GM03348 (cell line): ENCODE measurements at regions not wholly inside any gene's neighbourhood (a gene's known extent, or its start where the extent isn't known, plus 50 kb on each side); places are given as distances from the start of the nearest gene placed in this dataset.

Experiments
- DNase-seq: peaks from one replicate; pipeline ENCODE4 v3.0.0; 2012; ENCODE audit warnings: low spot score

DNA sequence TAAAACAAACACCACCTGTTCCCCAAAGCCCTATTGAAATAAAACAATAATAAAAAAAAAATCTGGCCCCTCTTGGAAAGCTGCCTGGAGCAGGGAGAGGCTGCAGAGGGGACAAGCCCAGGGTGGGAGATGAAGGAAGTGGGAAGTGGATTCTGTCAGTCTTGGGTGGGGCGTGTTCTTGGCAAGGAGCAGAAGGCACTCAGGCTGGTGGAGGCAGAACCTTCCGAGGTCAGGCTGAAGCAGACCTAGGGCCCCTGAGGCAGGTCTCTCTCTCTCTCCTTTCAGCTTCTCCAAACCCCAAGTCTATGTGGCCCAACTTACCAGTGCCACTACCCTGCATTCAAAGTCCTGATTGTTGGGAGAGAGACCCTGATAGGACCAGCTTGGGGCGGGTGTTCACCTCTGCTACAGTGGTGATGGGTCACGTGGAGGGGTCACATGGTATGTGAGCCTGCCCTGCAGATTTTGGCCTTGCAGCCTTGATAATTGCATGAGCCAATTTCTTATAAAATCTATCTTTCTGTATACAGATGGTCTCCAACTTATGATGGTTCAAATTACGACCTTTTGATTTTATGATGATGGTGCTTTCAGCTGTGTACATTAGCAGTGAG is 145.4 kb upstream of the C1orf174 start:
- DNase-seq, result no peak

DNA sequence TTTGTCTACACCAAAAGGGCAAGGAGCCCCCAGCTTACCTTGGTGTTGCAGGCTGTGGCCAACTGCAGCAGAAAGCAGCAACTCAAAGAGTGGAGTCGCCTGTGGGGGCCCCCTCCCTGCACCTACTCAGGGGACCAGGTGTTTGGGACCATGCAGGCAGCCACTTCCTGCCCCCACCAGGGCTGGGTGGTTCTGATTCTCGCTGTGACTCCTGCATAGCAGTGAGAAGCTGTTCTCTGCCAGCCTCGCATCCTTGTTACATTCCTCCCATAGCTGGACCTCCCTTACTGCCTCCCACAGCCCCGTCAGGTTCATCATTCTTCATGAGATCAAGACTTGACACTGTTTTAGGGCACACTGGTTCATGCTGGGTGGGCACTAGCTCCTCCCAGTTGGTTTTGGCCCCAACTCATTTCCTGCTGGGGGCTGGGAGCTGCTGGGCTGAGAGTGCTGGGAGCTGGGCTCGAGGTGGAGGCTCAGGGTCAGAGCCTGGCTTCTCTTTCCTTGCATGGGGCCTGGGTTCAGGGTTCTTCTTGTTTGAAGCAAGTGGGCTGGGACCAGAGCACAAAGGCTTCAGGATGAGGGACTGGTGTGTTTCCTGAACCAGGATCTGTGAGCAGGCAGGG is 146.9 kb upstream of the C1orf174 start:
- no peak for DNase-seq

DNA sequence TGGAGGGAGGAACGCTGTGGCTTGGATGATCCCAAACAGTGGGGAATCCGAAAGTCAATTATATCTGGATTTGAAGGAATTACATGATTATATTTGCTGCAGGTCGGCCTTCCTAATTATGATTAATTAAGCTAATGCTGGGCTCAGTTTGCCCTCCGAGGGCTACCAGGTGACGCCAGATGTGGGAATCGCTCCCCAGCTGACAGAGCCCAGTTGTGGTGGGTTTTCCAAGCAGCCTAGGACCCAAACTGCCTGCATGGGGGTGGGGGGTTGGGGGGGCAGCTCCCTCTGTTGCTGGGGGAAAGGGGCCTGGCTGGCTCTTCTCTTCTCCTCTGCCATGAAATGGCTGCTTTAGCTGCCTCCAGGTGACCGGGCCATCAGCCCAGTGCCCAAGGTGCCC is 147.6 kb upstream of the C1orf174 start:
- no peak for DNase-seq

DNA sequence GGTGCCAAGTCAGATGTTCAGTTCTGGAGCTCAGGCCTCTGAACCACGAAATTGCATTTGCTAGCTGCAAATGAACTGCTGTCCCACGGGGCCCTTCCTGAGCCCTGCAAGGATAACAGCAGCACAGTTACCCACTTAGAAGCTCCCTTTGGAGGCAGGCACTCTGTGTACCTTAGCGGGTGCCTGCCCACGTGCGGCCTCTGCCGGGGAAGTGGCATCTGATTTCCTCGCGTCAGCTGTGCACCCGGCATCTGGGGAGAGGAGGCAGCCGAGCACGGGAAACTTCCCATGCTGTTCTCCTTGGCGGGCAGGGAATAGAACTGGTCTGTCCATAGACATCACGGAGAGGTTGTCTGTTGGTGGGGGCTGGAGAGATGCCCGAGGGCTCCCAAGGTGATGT is 148.0 kb upstream of the C1orf174 start:
- no peak for DNase-seq

DNA sequence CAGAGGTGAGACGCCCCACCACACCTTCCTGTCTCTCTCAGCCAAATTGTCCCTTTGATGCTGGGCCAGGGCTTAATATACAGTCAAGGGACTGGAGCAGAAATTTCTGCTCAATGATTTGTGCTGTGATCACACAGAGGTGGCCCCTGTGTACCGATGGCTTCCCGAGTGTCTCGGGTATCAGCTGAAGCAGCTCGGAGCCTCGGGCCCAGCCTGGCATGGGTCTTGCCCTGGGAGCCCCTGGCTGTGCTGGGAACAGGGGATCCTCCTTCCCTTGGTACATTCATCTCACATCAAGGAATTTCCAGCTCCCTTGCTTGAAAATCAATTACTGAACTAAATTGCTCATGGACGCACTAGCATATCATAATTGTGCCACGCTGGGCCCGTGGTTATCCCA is 148.8 kb upstream of the C1orf174 start:
- no peak for DNase-seq

DNA sequence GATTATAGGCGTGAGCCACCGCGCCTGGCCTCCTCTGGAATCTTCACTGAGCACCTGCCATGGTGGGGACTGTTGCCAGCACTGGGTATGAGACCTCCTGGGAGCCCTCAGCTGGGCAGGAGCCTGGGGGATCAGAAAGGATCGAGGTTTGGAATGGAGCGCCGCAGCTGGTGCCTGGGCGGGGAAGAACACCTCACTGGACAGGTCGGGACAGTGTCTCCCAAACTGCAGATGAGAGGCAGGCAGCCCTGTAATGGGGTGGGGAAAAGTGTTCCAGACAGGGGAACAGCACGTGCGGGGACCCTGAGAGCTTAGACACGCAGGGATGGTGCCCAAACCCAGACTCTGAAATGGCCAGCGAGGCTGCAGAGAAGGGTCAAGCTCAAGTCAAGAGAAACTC is 150.9 kb upstream of the C1orf174 start:
- no peak for DNase-seq

DNA sequence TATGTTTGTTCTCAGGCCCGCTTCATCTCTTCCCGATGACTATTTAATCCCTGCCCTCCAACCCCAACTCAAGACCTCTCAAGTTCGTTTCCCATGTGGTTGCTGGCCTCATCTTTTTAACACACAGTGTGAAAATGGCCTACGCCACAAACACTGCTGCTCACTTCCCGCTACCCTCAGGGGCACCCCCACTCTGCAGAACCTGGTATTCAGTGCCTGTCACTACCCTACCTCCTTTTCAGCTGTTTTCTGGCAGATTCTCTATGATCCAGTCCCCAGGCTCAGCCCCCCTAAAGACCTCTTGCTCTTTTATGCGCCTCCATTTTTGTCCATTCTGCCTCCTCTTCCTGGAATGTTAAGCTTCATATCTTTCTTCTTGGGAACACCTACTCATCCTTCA is 152.6 kb upstream of the C1orf174 start:
- DNase-seq, result no peak

DNA sequence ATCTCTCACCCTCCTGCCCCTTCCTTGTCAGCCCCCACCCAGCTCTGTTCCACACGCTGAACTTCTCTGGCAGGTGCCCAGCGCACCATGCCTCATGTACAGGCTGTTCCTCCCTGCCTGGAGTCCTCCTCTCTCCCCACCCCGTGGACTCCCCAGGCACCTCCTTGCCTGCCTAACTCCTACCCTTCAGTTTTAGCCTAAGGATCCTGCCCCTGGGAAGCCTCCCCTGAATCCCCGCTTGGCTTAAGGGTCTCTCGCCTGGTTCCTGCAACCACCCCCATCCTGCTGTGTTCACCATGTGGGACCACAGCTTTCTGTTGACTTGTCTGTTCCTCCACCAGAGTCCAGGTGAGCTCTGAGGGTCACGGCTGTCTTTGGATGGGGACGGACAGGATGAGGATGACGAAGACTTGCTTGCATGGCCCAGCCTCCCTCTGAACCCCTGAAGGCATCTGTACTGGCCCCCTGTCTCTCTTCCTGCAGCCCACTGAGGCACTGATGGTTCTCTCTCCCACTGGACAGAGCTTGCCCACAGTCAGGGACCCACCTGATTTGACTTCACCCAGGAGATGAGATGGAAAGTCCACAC is 153.2 kb upstream of the C1orf174 start:
- DNase-seq, result no peak

DNA sequence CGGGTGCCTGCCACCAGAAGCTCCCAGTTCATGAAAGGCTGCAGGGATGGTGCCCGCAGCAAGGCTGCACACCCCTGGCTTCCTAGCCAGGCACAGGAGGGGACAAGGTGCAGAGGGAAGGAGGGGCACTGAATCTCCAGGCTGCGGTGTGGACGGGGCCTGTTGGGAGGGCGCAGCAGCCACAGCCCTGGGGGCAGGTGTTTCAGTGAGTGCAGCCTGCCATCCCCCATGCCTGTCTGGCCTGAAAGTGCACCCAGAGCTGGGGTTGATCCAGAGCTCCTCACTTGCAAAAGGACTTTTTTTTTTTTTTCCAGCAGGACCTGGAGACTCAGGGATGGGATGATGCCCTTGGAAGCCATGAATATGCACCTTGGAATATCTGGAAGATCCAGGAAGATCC is 153.7 kb upstream of the C1orf174 start:
- DNase-seq, result no peak

DNA sequence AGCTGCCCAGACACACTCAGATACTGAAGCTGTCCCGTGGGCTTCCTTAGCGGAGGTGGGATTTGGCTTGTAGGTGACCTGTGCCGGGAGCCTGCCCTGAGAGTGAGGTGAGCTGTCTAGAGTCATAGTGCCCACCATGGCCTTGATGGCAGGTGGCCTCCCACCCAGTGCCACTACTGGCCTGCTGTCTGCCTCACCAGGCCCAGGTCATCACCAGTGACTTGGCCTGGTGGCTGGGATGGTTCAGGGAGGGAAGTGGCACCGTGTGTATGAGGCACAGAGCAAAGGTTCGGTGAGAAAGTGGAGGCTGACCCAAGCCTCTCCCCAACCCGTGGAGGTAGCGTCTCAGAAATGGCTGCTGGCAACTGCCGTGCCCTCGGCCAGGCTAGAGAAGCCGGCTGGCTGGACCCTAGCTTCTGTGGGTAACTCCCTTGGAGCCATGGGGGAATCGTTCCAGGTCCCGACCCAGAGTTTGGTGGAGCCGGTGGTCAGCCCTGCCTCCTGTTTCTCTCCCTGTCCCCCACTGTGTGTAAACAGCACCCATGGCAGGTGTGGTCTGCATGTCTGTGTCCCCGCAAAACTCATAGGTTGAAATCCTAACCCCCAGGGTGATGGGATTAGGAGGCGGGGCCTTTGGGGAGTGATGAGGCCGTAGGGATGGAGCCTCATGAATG is 155.4 kb upstream of the C1orf174 start:
- no peak for DNase-seq

DNA sequence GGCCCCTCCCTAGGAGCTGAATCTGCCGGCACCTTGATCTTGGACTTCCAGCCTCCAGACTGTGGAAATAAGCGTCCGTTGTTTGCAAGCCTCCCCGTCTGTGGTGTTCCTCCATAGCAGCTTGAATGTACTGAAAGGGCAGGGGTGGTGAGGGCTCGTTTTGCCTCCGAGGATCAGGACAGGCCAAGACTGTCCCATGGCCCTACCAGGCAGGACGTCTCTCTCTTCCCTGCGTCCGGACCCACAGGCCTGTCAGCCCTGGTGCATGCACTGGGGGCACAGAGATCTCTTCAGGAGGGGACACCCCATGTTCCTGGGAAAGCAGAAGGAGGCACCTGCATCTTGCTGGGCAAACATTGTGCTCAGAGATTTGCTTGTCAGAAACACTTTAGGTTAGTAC is 156.3 kb upstream of the C1orf174 start:
- DNase-seq, result no peak

DNA sequence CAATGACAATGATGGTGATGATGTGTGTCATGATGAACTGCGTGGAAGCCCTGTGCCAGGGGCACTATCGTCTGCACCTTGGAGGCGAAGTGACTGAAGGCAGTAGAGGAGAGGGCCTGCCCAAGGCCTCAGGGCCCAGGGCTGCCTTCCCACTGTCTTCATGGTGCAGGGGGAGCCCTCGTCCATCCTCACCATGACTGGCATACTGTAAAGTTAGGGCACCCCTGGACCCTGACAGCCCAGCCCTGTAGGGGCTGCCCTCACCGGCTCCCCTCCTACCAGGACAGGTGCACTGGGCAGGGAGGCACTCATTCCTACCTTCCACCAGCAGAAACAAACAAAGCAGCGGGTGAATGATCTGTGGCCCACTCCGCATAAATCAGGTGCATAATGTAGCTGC is 156.9 kb upstream of the C1orf174 start:
- DNase-seq, result no peak

DNA sequence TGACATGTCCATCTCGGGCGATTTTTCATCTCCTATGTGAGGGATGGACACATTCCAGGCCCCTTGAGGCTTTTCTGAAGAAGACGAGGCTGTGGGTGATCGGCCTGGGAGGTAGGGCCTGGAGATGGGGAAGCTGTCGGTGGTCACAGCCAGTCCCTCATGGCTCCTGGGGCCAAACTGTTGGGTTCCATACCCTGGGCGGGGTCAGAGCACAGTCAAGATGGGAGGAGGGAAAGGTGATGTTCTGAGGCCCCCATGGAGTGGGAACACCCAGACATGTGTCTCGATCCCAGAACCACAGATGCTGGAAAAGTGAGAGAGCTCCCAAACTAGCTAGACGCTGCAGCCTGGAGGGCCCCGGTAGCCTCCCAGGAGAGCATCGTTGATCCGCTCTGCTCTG is 157.5 kb upstream of the C1orf174 start:
- DNase-seq, result no peak

DNA sequence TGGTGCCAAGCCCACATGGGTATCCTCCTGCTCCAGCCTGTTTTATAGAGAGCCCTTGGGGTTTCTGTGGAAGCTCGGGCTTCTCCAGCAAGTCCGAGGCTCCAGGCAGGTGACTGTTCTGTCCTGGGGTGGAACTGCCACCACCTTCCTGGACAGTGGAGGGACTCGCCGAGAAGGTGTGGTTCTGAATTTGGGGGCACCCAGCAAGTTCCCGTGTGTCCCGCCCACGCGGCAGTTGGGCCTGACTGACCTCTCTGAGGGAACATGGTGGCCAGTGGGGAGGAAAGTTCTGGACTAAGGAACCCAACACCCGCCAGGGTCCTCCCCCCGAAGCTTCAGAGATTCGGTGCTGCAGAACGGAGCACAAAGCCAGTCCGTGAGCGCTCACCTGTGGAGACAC is 158.1 kb upstream of the C1orf174 start:
- DNase-seq, result no peak

DNA sequence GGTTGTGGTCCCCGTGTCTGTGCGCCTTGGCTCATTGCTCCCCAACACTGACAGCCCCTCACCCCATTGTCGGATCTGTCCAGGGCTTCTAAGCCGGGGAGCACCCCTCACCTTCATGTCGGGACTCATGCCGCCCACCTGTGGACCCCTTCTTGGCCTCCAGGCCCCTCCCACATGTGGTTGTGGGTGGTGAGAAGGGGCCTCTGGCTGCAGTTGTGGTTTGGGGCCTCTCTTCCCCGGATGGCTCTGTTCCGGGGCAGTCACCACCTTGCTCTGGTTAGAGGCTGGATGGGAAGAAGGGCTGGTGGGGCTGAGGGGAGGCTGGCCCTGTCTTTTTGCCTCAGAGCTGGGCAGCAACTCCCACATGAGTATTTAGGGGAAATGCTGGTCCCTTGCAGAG is 158.6 kb upstream of the C1orf174 start:
- DNase-seq, result no peak

DNA sequence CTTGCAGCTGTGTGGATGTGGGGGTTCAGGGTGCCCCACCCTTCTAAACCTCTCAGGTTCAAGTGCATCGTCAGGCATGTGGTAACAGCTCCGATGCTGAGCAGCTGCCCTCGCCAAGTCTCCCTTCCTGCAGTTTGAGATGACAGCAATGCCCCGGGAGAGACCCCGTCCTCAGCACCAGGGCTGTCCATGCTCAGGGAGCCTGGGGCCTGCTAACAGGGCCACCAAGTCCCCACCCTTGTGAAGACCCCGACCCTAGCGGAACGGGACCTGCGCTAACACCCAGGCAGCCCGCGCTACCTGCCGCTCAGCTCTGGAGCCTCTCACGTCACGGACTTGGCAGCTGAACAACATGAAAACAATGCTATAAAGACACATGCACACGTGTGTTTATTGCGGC is 159.2 kb upstream of the C1orf174 start:
- DNase-seq, result no peak

DNA sequence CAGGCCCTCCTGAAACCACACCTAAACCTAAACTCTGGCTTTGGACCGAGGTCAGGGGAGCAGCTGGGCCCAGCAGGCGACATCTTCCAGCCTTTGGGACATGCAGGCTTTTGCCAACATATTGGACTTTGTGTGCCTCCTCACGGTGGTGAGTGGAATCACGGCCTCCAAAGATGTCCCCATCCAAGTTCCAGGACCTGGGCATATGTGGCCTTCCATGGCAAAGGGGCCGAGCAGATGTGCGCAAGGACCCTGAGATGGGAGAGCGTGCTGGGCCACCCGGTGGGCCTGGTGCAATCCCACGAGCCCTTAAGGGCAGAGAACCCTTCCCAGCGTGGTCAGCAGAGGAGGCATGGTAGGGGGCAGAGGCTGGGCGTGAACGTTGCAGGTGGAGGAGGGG is 160.8 kb upstream of the C1orf174 start:
- no peak for DNase-seq

DNA sequence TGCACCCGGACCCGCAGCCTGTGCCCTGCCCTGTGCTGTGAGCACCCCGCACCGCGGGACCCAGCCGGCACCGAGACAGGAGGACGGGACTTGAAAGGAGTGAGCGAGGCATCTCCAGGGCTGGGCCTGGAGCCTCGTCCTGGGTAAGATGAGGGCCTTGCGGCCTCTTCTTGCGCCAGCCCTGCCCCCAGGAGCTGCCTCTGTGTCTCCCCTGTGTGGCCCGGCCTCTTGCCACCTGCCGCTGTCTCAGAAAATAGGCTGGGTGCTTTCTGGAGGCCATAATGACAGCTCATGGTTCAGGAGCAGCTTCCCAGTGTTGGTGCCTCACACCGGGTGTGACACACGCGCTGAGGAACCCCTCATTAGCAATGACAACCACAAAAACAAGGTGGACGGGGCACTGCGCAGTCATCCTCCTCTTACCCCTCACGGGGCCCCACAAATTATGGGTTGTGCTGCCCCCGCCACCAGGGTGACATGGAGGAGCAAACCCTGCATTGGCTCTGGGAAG is 161.5 kb upstream of the C1orf174 start:
- DNase-seq, result no peak

DNA sequence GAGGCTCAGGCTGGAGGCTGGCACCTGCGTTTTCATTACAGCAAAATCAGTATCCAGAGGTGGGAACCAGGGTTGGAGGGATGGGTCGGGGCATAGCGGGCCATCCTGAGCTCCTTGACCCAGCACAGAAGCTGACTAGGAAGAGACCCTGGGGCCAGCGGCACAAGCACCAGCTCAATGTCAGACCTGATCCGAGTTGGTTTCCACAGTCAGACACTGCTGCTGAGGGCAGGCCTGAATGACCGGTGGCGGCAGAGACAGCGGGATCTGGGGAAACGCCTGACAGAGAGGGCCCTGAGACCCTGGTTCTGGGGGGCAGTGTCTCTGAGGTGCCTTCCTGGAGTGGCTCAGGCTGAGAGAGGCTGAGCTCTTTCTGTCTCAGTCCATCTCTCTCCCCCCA is 162.0 kb upstream of the C1orf174 start:
- no peak for DNase-seq

DNA sequence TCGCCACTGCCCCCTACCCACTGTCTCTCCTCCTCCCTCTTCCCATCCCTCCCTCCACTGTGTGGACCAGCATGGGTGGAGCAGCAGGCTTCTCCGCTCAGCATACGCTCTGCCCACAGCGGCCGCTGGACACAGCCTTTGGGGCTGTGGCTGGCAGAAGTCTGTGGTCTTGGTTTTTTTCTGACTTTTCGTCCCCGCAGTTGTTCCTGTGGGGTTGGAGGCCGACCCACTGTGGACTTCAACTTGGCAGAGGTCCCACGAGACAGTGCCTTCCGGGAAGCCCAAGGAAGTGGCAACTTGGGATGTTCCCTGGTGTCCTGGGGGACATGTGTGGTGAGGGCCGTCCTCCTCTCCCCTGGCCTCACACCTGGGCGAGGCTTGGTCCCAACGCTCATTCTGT is 162.5 kb upstream of the C1orf174 start:
- DNase-seq, result no peak

DNA sequence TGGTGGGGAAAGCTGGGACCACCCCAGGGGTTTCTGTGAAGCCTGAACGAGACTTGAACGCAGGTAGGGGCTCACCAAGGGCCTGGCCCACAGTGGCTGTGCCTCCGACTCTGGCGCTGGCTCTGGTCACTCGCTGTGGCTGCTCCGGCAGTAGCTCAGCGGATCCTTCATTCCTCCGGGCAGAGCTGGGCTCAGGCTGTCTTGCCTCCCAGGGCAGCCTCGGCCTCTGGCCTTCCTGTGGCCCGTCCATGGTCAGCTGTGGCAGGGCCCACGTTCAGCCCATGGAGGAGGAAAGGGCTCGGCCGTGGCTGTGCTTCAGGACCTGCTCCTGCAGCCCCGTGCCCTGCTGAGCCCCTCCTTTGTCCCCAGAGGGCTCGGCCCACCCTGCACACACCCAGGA is 162.9 kb upstream of the C1orf174 start:
- DNase-seq, result no peak

DNA sequence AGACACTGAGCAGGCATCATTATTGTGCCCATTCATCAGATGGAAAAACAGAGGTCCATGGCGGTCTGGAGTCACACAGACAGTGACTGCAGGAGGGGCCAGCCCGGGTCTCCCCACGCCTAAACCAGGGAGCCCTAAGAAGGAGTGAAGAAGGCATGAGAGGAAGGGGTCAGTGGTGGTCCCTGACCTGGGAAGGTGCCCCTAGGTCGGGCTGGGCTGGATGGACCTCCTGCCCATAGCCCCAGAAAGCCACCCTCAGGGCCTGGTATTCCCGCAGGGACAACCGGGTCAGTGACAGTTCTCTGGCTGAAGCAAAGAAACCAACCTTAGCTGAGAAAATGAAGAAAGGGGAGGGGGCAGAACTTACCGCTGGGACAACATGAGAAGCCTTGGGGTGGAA is 163.4 kb upstream of the C1orf174 start:
- no peak for DNase-seq

DNA sequence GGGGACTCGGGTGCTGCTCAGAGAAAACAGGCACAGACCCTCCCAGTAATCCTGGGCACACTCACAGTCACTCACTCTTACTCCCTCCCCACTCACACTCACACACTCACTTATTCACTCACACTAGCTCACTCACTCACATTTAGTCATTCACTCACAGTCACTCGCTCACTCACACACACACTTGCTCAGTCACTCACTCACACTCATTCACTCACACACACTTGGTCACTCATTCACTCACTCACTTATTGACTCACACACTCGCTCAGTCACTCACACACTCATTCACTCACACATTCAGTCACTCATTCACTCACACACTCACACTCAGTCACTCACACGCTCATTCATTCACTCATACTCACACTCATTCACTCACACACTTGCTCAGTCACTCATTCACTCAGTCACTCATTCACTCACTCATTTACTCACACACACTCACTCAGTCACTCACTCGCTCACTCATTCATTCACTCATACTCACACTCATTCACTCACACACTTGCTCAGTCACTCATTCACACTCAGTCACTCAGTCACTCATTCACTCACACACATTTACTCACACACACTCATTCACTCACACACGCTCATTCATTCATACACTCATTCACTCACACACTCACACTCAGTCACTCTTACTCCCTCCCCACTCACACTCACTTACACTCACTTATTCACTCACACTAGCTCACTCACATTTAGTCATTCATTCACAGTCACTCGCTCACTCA is 164.2 kb upstream of the C1orf174 start:
- DNase-seq, result no peak
